ENCODE measurements at regions not wholly inside any gene's neighbourhood (a gene's known extent, or its start where the extent isn't known, plus 50 kb on each side); places are given as distances from the start of the nearest gene placed in this dataset.

GRCh38 chr13:91236182-91236581, 111.3 kb upstream of the MIR17HG start:
- 60 to 68% methylated on average over 3 of the region's 3 CpGs for WGBS, 2 donors (ENCODE audit: low coverage in 1 of 2)
- no peaks in the 10 kb centered on the region for H3K4me1 ChIP-seq

GRCh38 chr13:91236921-91237320, 110.6 kb upstream of the MIR17HG start:
- no peak overlapping the region for H3K4me3 ChIP-seq
- H3K4me1 ChIP-seq, result no peaks in the 10 kb centered on the region
- no peaks in the 10 kb centered on the region for H3K27me3 ChIP-seq
- H3K27ac ChIP-seq, result no peak overlapping the region
- H3K36me3 ChIP-seq, result no peaks in the 10 kb centered on the region
- 84 to 85% methylated on average over 3 of the region's 3 CpGs for WGBS, 2 donors (ENCODE audit: low coverage in 1 of 2)
- TF ChIP-seq POLR2A (IDR thresholded peaks at IDR 0.05) (no peak), POLR2AphosphoS5 (IDR thresholded peaks at IDR 0.05) (no peak), EP300 (IDR thresholded peaks at IDR 0.05) (no peak), CTCF (IDR thresholded peaks at IDR 0.05) (no peak)
- no peak for ATAC-seq
- H3K9me3 ChIP-seq, result no peaks in the 10 kb centered on the region

More at GRCh38 chr13:91236182-91236581, 111.3 kb upstream of the MIR17HG start:
- H3K9me3 ChIP-seq, result no peaks in the 10 kb centered on the region
- TF ChIP-seq CTCF (IDR thresholded peaks at IDR 0.05), result no peak
- no peak overlapping the region for H3K27ac ChIP-seq
- no peak overlapping the region for H3K4me3 ChIP-seq
- no peak for ATAC-seq
- H3K36me3 ChIP-seq, result no peaks in the 10 kb centered on the region
- no peaks in the 10 kb centered on the region for H3K27me3 ChIP-seq

- H3K36me3 ChIP-seq, result no peaks in the 10 kb centered on the region
- no peak for ATAC-seq
- H3K9me3 ChIP-seq, result no peaks in the 10 kb centered on the region
- TF ChIP-seq CTCF (IDR thresholded peaks at IDR 0.05) (no peak), EP300 (IDR thresholded peaks at IDR 0.05) (no peak), POLR2AphosphoS5 (IDR thresholded peaks at IDR 0.05) (no peak), POLR2A (IDR thresholded peaks at IDR 0.05) (no peak)
- no peaks in the 10 kb centered on the region for H3K27me3 ChIP-seq
- WGBS, 2 donors (ENCODE audit: low coverage in 1 of 2), result 76 to 89% methylated on average over 2 of the region's 2 CpGs
- no peak overlapping the region for H3K27ac ChIP-seq
- no peaks in the 10 kb centered on the region for H3K4me1 ChIP-seq
- no peak overlapping the region for H3K4me3 ChIP-seq
Observed at GRCh38 chr13:91238036-91238435, 109.5 kb upstream of the MIR17HG start.

- WGBS, 2 donors (ENCODE audit: low coverage in 1 of 2), result 82 to 83% methylated on average over 1 of the region's 1 CpG
- TF ChIP-seq POLR2A (IDR thresholded peaks at IDR 0.05) (no peak), POLR2AphosphoS5 (IDR thresholded peaks at IDR 0.05) (no peak), EP300 (IDR thresholded peaks at IDR 0.05) (no peak), CTCF (IDR thresholded peaks at IDR 0.05) (no peak)
- H3K27me3 ChIP-seq, result no peaks in the 10 kb centered on the region
- no peak overlapping the region for H3K27ac ChIP-seq
- no peak for ATAC-seq
- H3K4me1 ChIP-seq, result no peaks in the 10 kb centered on the region
- H3K36me3 ChIP-seq, result no peaks in the 10 kb centered on the region
- no peaks in the 10 kb centered on the region for H3K9me3 ChIP-seq
- H3K4me3 ChIP-seq, result no peak overlapping the region
Observed at GRCh38 chr13:91240341-91240740, 107.1 kb upstream of the MIR17HG start.

GRCh38 chr13:91241221-91241933, 106.1 kb upstream of the MIR17HG start:
- no peak for TF ChIP-seq CTCF (IDR thresholded peaks at IDR 0.05)
- no peak for TF ChIP-seq POLR2A (IDR thresholded peaks at IDR 0.05)
- no peak for TF ChIP-seq POLR2AphosphoS5 (IDR thresholded peaks at IDR 0.05)
- TF ChIP-seq EP300 (IDR thresholded peaks at IDR 0.05), result no peak
- Histone ChIP-seq H3K27ac (no peak overlapping the region), H3K27me3 (no peaks in the 10 kb centered on the region), H3K4me3 (no peak overlapping the region), H3K4me1 (no peaks in the 10 kb centered on the region), H3K9me3 (no peaks in the 10 kb centered on the region), H3K36me3 (no peaks in the 10 kb centered on the region)
- ATAC-seq, result no peak
- WGBS, 2 donors (ENCODE audit: low coverage in 1 of 2), result 64 to 89% methylated on average over 2 of the region's 2 CpGs

All from gastroesophageal sphincter (tissue), 4 donors.